HUDEP-2 (cell line): ENCODE measurements at regions not wholly inside any gene's neighbourhood (a gene's known extent, or its start where the extent isn't known, plus 50 kb on each side); places are given as distances from the start of the nearest gene placed in this dataset.
"Not testable (repeated sequence)": the region's sequence is repeated elsewhere in the genome, so short reads cannot be mapped to it uniquely, and the experiment has no call there.

Experiments
- DNase-seq, 76 experiments: peaks; one replicate each; lab custom pipeline; 2025; ENCODE audit not compliant: unreplicated experiment in 76 of 76; lab: John Stamatoyannopoulos, UW

DNA sequence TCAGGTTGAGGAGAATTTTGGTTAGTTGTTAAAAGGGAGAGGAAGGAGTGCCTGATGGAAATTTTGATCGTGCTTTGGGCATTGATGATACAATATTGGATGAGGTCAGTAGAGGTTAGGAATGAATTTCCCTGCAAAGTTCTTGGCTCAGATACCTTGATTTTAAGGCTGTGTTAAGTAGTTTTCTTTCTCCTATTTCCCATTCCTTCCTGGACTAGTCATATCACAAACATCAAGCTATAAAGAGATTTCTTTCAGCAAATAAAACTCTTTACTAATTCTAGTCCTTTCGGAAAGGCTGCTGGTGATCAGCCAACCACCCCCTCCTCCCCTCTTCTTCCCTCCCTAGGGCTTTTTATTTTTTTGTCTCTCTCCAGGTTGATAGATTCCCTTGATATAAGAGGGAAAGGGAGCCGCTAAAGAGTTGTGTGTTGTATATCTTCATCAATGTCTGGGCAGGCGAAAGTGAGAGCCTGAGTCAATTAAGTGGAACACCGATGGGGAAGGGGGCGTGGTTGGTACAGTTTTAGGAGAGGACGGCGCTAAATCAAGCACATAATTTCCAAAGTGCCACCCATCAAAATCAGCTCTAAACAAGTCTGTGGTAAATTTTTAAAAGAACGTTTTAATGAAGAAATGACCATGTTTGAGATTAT, 100.1 kb upstream of the PLXNA2 start:
- no peak for DNase-seq

GRCh38 chr1:208347191-208347590, 103.0 kb upstream of the PLXNA2 start:
- no peak for DNase-seq

- DNase-seq: no peak
Observed at GRCh38 chr1:208349694-208350330, 105.6 kb upstream of the PLXNA2 start.

DNA sequence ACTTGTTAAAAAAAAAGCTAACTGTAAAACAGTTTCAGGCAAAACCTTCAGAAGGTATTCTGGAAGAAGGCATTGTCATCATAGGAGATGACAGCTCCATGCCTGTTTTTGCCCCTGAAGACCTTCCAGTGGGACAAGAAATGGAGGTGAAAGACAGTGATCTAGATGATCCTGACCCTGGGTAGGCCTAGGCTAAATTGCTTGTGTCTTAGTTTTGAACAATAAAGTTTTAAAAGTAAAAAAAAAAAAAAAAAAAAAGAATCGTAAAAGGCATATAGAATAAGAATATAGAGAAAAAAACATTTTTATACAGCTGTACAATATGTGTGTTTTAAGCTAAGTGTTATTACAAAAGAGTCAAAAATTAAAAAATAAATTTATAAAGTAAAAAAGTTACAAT, 106.6 kb upstream of the PLXNA2 start:
- DNase-seq: no peak

DNA sequence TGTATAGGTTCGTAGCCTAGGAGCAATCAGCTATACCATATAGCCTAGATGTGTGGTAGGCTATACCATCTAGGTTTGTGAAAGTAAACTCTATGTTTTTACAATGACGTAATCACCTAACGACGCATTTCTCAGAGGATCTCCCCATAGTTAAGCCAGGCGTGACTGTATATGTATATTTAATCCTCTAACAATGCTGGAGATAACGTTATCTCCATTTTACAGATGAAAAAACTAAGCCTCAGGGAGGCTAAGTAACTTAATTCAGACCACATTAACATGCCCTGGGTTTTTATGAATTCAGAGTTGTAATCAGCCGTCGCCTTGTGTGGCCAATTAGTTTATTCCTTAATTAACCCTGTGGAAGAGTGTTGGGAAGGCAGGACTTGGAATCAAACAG, 107.7 kb upstream of the PLXNA2 start:
- peak in 6 of 76 experiments; percentile 10 to 53 (median 20) for DNase-seq

- not testable (repeated sequence) for DNase-seq
Observed at GRCh38 chr1:208353797-208354196, 109.6 kb upstream of the PLXNA2 start.

DNA sequence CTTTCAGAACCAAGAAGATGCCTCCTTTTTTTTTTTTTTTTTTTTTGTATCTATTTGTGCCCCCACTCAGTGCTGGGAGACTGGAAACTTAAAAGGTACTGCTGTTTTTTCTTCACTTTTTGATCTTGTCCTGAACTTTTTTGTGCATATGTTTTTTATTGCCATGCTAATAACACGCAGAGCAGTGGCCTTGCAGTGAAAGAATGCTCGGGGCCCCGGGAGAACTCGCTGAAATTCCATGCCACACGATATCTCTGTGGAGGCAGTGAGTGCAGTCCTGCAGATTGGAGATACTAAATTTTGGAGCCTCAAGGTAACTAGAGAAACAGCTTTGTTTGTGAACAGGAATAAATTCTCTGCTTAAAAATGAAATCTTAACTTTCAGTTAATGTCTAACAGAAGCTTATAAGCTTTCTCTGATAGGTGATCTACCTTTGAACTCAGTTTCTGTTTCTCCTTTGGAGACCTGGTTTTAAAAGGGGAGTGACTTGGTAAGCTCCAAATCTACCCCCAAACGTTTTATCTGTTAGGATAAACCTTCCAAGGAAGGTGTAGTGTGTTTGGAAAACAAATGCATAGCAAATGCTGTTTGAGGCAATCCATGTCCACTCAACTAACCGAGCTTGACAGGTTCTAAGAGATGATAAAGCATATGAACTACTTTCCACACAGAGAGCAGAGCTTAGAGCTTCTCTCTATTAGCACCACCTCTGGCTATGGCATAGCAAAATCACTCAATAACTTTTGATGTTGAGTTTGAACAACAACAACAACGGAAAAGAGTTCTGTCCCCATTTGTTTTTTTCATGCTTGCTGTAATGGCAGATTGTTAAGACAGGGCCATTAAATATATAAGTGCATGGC, 113.7 kb upstream of the PLXNA2 start:
- no peak for DNase-seq

DNA sequence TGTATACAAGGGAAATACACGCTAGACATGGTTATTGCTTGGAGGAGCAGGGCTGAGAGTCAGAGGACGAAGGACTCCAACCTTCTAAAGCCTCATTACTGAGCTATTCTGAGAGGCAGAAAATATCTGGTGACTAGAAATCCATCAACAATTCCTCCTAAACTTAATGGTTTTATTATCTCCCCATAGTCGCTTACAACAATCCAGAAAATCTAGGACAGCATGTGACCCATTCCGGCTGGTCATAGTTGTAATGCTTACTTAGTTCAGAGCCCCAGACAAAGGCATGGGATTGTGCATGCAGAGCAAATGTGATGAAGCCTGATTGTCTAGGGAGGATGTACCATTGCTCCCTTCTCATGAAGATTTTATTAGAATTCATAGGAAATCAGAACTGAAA, 114.5 kb upstream of the PLXNA2 start:
- no peak for DNase-seq

DNA sequence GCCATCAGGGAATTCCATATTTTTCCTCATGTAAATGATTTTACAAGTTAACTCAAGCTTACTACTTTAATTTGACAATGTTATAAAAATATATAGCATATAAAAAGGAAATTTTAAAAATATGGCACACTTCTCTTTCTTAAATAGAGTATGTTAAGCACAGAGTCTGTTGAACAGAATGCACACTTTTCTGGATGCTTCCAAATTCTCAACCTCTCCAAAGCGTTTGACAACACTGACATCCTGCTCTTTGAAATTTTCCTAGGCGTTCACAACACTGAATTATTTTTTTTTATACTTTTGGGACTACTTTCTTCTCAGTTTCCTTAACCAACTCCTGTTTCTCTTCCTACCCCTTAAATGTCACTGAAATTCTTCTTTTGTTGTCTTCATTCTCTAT, 117.8 kb upstream of the PLXNA2 start:
- no peak for DNase-seq

GRCh38 chr1:208366559-208366958, 122.4 kb upstream of the PLXNA2 start:
- DNase-seq: no peak

DNA sequence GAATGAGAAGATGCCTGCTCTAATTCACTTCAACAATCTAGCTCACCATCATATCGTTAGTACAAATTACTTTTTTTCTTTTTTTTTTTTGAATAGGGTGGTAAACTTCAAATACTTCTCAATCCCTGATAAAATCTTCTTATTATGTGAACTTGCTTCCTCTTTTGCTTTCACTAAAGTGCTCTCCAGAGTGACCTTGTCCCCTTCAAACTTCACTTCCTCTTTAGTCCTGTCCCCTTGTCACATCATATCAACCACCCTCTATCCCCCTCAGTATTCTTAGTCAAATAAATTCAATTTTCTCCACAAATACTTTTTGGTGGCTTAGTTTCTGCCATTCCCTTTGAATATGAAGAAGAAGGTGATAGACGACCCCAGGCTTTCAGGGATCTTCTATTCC, 124.9 kb upstream of the PLXNA2 start:
- peak in 1 of 76 experiments; percentile 6 for DNase-seq

- no peak for DNase-seq
Observed at GRCh38 chr1:208369658-208370057, 125.5 kb upstream of the PLXNA2 start.

DNA sequence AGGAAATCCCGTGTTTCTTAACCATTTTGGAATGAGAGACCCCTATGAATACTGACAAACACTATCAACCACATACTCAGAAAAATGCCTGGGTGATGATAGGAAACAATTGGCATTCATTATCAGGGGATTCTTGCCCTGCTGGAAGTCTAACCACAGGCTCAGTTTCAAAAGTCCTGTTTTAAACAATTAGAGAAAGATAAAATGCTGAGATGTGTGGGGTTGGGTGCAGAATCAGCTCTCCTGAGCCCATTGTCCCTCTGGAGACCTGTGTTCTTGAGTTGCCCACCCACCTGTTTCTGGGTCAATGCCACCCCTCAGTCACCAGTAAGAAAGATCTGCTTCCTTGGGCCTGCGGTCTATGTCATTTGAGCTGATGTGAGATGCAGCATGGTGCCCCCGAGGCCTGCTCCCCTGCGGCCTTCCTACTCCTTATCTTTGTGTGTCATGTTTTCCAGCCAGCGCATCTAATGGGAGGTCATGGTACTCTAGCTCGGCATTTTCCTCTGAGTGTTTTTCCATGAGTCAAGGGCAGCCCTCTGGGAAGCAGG, 130.3 kb upstream of the PLXNA2 start:
- peak in 1 of 76 experiments; percentile 15 for DNase-seq

DNA sequence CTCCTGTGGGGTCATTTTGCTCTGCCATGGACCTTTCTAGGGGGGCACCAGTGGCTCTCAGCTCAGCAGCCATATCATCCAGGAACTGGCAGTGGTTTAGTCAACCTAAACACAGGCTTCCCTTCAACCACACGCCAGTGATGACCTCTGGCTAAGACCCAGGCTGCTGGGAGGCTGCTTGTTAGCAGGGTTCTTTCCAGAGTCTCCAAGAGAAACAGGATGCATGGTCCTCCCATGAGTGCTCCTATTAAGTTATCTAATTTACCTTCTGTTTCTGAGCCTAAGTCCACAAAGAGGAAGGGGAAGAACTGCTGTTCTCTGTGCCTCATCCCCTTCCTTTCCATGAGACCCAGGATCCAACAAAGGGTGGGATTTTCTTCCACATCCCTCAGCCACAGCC, 137.3 kb upstream of the PLXNA2 start:
- no peak for DNase-seq

GRCh38 chr1:208387908-208388811, 144.0 kb upstream of the PLXNA2 start:
- no peak for DNase-seq

DNA sequence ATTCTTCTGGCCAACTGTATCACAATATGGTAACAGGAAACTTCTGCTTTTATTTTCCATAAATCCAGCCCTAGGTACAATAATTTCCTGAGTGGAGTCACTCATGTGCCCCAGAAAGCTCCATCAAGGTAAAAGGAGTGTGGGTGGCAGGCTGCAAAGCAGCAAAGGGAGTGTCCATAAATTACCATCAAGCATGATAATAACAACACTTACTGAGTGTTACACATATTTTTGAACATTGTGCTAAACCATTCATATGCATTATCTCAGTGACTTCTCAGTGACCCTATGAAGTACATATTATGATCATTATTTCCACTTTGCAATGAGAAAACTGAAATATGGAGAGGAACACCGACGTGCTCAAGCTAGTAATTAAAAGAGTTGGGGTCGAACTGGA, 149.2 kb upstream of the PLXNA2 start:
- no peak for DNase-seq

GRCh38 chr1:208393826-208394225, 149.6 kb upstream of the PLXNA2 start:
- no peak for DNase-seq

- DNase-seq: no peak
Observed at GRCh38 chr1:208397286-208397685, 153.1 kb upstream of the PLXNA2 start.

- DNase-seq: no peak
Observed at GRCh38 chr1:208405014-208405413, 160.8 kb upstream of the PLXNA2 start.

DNA sequence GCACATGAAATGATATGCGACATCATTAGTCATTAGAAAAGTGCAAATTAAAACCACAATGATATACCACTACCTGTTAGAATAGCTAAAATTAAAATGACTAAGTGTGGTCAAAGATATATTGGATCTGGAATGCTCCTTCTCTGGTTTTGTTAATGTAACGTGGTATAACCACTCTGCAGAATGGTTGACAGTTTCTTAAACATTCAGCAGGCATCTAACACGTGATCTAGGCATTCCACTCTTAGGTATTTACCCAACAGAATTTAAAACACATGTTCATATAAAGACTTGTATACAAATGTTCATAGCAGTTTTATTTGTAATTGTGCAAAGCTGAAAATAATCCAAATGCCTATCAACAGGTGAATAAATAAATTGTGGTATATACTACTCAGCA, 165.0 kb upstream of the PLXNA2 start:
- DNase-seq: no peak
